GM18873 (cell line): ENCODE measurements at regions not wholly inside any gene's neighbourhood (a gene's known extent, or its start where the extent isn't known, plus 50 kb on each side); places are given as distances from the start of the nearest gene placed in this dataset.

Experiments used
- ATAC-seq: cut with Tn5 transposase; IDR thresholded peaks from one replicate; pipeline ENCODE4 v1.9.1; 2021; ENCODE audit warnings: mild to moderate bottlenecking, moderate library complexity, moderate number of reproducible peaks; ENCODE audit not compliant: unreplicated experiment, low FRiP score

DNA sequence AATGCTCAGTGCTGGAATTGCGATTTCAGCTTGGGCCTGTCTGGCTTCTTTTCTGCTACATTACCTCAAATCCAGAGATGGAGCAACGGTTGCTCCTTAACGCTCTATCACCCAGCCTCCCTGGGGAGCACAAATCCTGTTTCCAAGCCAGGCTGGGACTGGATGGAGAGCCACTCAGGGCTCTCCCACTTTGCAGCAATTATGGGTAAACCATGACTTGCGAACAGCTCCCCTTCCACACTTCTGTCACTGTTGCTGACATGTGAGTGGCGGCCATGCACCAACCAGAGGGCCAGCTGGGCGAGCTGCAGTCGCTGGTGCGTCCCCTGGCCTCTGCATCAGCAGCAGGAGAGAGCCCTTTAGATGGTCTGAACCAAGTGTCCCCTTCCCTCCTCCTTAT lies 65.1 kb upstream of the RAB4A start:
- no peak for ATAC-seq

DNA sequence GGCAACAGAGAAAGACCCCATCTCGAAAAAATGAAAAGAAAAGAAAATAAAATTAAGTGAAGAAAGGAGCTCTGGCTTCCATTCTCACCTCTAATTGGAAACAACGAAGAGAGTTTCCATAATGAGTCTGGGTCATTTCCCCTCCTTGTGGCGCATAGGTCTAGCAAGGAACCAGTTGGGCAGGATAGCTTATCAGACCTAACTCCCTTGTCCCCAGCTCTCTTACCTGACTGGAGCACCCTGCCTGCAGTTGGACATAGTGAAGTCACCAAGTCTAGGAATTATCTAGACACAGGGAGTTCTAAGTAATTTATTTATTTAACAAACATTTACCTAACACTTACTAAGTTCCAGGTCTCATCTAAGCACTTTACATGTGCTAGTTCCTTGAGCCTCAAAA lies 63.0 kb upstream of the RAB4A start:
- no peak for ATAC-seq

DNA sequence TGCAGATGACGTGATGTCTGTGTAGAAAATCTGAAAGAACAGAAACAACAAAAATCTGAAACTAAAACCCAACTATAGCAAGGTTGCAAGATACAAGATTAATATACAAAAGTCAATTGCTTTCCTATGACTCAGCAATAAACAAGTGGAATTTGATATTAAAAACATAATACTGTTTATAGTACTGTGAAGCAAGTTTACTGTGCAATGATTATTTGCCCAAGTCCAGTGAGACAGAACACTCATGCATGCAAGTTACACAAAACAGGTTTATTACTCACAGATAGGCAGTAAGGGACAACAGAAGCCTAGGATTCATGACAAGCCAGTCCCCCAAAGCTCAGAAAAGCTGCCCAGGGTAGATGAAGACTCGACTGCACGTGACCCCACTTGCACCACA lies 62.4 kb upstream of the RAB4A start:
- ATAC-seq = no peak

DNA sequence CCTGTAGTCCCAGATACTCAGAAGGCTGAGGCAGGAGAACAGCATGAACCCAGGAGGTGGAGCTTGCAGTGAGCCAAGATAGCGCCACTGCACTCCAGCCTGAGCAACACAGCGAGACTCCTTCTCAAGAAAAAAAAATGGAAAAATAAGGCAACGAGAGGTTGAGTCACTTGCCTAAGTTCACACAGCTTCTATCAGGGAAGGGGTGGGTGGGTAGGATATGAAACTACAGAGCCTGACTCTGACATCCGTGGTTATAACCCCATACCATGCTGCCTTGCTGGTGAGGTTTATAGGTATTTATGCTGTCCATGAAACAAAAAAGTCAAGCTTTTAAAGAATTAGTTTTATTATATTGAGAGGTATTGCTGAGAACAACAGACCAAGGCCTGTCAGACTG lies 61.5 kb upstream of the RAB4A start:
- no peak for ATAC-seq

DNA sequence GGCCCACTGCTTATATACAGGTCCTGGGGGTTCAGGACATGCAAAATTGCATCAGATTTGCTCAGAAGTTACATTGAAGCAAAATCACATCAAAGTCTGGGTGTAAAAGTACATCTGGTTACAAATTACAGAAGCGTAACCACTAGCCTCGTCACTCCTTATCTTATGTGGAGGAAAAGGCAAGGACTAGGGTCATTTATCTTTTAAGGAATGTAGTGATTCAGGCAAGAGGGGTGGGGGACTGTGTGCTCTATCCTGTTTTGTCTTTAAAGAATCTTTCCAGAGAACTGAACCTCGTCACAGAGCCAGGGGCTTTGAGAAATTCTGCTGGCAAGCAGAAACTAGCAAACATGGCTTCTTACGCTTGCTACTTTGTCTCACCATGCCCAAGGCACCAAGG lies 61.1 kb upstream of the RAB4A start:
- ATAC-seq = no peak

DNA sequence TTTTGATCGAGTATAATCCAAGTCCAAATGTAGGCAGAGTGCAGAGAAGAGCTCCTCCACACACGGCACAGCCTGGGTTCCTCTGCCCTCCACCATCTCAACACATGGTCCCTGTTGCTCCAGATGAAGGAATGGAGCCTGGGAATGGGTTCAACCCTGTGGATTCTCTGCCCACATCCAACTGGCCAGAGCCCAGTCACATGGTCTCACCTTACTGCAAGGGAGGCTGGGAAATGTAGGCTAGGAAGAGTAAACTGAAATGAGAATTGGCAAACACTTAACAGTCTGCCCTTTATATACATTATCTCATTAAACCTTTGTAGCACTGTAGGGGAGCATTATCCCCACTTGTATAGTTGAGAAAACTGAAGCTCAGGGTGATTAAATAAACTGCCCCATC lies 60.1 kb upstream of the RAB4A start:
- ATAC-seq = no peak

DNA sequence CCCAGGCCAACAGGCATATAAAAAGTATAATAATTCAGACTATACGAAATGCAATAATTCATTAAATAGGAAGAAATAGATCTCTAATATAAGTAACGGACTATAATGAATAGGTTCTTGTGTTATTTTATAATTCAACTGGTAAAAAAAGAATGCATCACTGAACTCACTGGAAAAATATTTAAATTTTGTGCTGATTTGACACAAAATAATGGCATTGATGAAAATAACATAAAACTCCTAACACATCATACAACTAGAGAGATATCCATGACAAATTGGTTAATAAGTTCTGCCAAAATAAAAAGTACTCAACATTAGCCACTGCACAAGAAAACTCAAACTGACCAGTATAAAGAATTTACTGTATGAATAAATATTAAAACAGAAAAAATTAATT lies 57.1 kb upstream of the RAB4A start:
- no peak for ATAC-seq

DNA sequence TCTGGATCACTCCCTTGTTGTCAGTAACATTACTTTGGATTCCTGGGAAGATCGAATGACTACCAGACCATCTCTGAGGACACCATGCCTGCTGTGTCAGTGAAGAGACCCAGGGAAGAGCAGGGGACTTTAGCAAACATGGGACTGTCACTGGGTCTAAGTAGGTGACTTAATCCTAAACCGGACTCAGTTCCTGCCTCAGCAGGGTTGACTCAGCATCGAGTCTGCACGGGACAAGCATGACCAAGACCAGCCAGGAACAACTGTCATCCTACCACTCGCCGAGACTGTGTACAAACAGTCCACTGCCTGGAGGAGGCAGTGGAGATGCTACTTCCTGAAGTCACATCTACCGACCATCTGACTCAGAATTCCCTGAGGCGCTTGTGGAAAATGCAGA lies 53.2 kb upstream of the RAB4A start:
- ATAC-seq = no peak

DNA sequence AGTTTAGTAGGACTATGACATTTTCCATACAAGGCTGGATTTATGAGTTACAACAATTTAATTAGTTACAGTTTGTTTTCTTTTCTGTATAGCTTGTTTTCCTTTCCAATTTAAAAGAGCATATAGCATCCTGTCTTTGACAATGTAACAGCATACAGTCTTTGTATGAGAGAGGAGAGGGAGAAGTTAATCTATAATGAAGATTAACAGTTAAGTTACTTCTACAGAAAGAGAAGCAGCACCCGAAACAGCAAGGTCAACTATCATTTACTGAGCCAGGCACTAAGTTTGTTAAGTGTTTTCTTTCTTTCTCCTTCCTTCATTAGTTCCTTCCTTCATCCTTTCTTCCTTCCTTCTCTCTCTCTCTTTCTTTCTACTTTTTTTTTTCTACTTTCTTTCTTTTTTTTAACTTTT lies 52.3 kb upstream of the RAB4A start:
- ATAC-seq = no peak

DNA sequence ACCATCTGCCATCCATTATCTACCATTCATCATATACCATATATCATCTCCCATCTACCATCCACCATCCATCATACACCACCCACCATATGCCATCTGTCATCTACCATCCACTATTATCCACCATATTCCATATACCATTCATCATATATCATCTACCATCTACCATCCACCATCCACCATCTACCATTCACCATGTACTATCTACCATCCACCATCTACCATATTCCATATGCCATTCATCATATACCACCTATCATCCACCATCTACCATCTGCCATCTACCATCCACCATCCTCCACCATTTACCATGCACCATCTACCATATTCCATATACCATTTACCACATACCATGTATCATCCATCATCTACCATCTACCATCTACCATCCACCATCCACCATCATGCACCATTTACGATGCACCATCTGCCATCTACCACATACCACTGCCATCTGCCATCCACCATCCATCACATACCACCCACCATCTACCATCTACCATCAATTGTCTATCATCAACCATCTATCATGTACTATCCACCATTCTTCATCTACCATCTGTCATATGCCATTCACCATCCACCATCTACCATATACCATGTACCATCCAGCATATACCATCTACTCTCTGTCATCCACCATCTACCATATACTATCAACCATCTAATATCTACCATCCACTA lies 50.6 kb upstream of the RAB4A start:
- no peak for ATAC-seq

DNA sequence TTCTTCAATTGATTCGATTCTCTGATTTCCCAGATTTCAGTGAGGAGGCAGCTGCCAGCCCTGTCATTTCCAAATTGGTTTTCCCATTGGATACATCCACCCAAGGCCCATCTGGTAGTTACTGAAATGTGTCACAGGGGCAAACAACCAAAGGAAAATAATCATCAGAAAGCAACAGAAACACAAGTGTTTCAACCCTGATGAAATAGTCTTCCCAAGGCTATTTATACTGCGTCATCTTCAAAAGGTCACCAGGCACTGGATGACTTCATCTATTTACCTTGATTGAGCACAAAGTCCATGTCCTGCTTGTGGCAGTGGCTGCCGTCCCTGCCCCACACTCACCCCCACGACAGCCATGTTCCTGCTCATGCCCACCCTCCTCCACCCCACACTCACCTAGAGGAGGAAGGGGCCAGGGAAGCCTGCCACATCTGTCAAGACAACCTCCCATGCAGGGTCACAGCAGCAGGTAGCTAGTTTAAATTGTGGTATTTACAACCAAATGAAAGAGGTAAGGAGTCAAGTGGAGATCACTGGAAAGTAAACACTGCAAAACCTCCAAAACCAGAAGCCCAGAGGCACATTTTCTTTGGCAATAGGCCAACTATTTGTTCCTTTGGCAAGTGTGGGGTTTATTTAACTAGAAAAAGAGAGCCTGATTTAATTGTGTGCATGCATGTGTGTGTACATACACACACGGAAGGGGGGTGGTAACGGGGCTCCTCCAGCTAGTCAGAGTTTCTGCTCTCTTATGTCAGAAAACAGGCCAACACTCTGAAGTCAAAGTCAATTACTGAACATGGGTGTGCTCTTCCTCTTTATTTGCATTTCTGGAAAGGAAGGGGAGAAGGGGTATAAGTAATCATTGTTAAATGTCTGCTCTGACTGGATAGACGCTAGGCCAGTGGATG lies 49.5 kb upstream of the RAB4A start:
- no peak for ATAC-seq
